ENCODE measurements at regions not wholly inside any gene's neighbourhood (a gene's known extent, or its start where the extent isn't known, plus 50 kb on each side); places are given as distances from the start of the nearest gene placed in this dataset.
"Not testable (repeated sequence)": the region's sequence is repeated elsewhere in the genome, so short reads cannot be mapped to it uniquely, and the experiment has no call there.

GRCh38 chr1:117753232-117753631, 147.4 kb downstream of the TENT5C start:
- no peak for DNase-seq (ENCODE audit: low read depth in 4 of 4, low spot score in 1 of 4)

- no peak for DNase-seq (ENCODE audit: low read depth in 4 of 4, low spot score in 1 of 4)
Measured at GRCh38 chr1:117753652-117754051, 147.8 kb downstream of the TENT5C start.

GRCh38 chr1:117754061-117754969, 148.5 kb downstream of the TENT5C start:
- DNase-seq (ENCODE audit: low read depth in 4 of 4, low spot score in 1 of 4) = peak in 2 of 4 experiments; percentile 3 to 15

GRCh38 chr1:117757668-117758067, 151.8 kb downstream of the TENT5C start:
- no peak for DNase-seq (ENCODE audit: low read depth in 4 of 4, low spot score in 1 of 4)

GRCh38 chr1:117758444-117759316, 152.8 kb downstream of the TENT5C start:
- peak; percentile 38 to 54 (median 42) for DNase-seq (ENCODE audit: low read depth in 4 of 4, low spot score in 1 of 4)

GRCh38 chr1:117759535-117759934, 153.7 kb downstream of the TENT5C start:
- DNase-seq (ENCODE audit: low read depth in 4 of 4, low spot score in 1 of 4) = no peak

- DNase-seq (ENCODE audit: low read depth in 4 of 4, low spot score in 1 of 4) = no peak
Measured at GRCh38 chr1:117760069-117760468, 154.2 kb downstream of the TENT5C start.

- no peak for DNase-seq (ENCODE audit: low read depth in 4 of 4, low spot score in 1 of 4)
Measured at GRCh38 chr1:117760485-117760884, 154.6 kb downstream of the TENT5C start.

GRCh38 chr1:117767756-117768155, 161.7 kb downstream of the GDAP2 start:
- not testable (repeated sequence) for DNase-seq (ENCODE audit: low read depth in 4 of 4, low spot score in 1 of 4)

GRCh38 chr1:117770981-117771531, 158.4 kb downstream of the GDAP2 start:
- DNase-seq (ENCODE audit: low read depth in 4 of 4, low spot score in 1 of 4) = no peak

GRCh38 chr1:117779364-117779763, 150.1 kb downstream of the GDAP2 start:
- DNase-seq (ENCODE audit: low read depth in 4 of 4, low spot score in 1 of 4) = no peak

GRCh38 chr1:117780687-117781475, 148.5 kb downstream of the GDAP2 start:
- no peak for DNase-seq (ENCODE audit: low read depth in 4 of 4, low spot score in 1 of 4)

- no peak for DNase-seq (ENCODE audit: low read depth in 4 of 4, low spot score in 1 of 4)
Measured at GRCh38 chr1:117782056-117782455, 147.4 kb downstream of the GDAP2 start.

- no peak for DNase-seq (ENCODE audit: low read depth in 4 of 4, low spot score in 1 of 4)
Measured at GRCh38 chr1:117783606-117784396, 145.6 kb downstream of the GDAP2 start.

GRCh38 chr1:117788014-117788413, 141.4 kb downstream of the GDAP2 start:
- DNase-seq (ENCODE audit: low read depth in 4 of 4, low spot score in 1 of 4) = no peak

GRCh38 chr1:117793413-117793812, 136.0 kb downstream of the GDAP2 start:
- no peak for DNase-seq (ENCODE audit: low read depth in 4 of 4, low spot score in 1 of 4)

- no peak for DNase-seq (ENCODE audit: low read depth in 4 of 4, low spot score in 1 of 4)
Measured at GRCh38 chr1:117794073-117794472, 135.3 kb downstream of the GDAP2 start.

- no peak for DNase-seq (ENCODE audit: low read depth in 4 of 4, low spot score in 1 of 4)
Measured at GRCh38 chr1:117795190-117795589, 134.2 kb downstream of the GDAP2 start.

GRCh38 chr1:117795792-117796191, 133.6 kb downstream of the GDAP2 start:
- no peak for DNase-seq (ENCODE audit: low read depth in 4 of 4, low spot score in 1 of 4)

- DNase-seq (ENCODE audit: low read depth in 4 of 4, low spot score in 1 of 4) = no peak
Measured at GRCh38 chr1:117796226-117796625, 133.2 kb downstream of the GDAP2 start.
